Panc1 (cell line): ENCODE measurements at regions not wholly inside any gene's neighbourhood (a gene's known extent, or its start where the extent isn't known, plus 50 kb on each side); places are given as distances from the start of the nearest gene placed in this dataset.

Experiments used
- CTCF ChIP-seq: fragments of 450-650 bp; IDR thresholded peaks from 2 replicates; pipeline ENCODE4 v1.5.1; 2017; ENCODE audit warnings: mild to moderate bottlenecking
- POLR2AphosphoS5 ChIP-seq: IDR thresholded peaks from 2 replicates; pipeline ENCODE4 v1.6.1; 2012; ENCODE audit warnings: mild to moderate bottlenecking, low read depth, low read length, moderate library complexity
- REST ChIP-seq, 2 experiments: IDR thresholded peaks; 2 replicates each; pipeline ENCODE4 v1.6.1; 2011 to 2012; ENCODE audit warnings: low read depth in 2 of 2, control low read depth in 1 of 2, low read length in 1 of 2, mild to moderate bottlenecking in 1 of 2, moderate library complexity in 1 of 2; ENCODE audit not compliant: insufficient read depth in 1 of 2
- SIN3A ChIP-seq: IDR thresholded peaks from 2 replicates; pipeline ENCODE4 v1.6.1; 2012; ENCODE audit warnings: low read depth, mild to moderate bottlenecking, low read length, moderate library complexity, borderline replicate concordance; ENCODE audit not compliant: insufficient read depth

- TF ChIP-seq SIN3A, result no peak
- TF ChIP-seq CTCF, result no peak
- TF ChIP-seq POLR2AphosphoS5, result no peak
- TF ChIP-seq REST (IDR thresholded peaks at IDR 0.05; ENCODE audit: insufficient read depth in 1 of 2, low read depth in 2 of 2, low read length in 1 of 2), result no peak
Measured at GRCh38 chr7:10684606-10685005, 289.1 kb upstream of the PHF14 start.
